Smooth muscle cell (in vitro differentiated cells): ENCODE measurements at regions not wholly inside any gene's neighbourhood (a gene's known extent, or its start where the extent isn't known, plus 50 kb on each side); places are given as distances from the start of the nearest gene placed in this dataset.

Source experiments
- DNase-seq: peaks from one replicate; lab custom pipeline; 2025; ENCODE audit not compliant: unreplicated experiment; lab: John Stamatoyannopoulos, UW
- H2AFZ ChIP-seq: fragments of 200-600 bp; sonication (generic); 2 replicates; pipeline ENCODE4 v1.6.0; 2016; ENCODE audit warnings: antibody characterized with exemption, low read depth, mild to moderate bottlenecking
- H3F3A ChIP-seq: fragments of 200-600 bp; sonication (generic); 2 replicates; pipeline ENCODE4 v1.6.0; 2017; ENCODE audit warnings: antibody characterized with exemption, low read depth
- H3K27ac ChIP-seq: fragments of 200-600 bp; sonication (generic); 2 replicates; pipeline ENCODE4 v1.5.1; 2016; ENCODE audit warnings: low read depth, mild to moderate bottlenecking
- H3K27me3 ChIP-seq: fragments of 200-600 bp; sonication (generic); 2 replicates; pipeline ENCODE4 v1.6.1; 2016; ENCODE audit warnings: low read depth, mild to moderate bottlenecking
- H3K36me3 ChIP-seq: fragments of 200-600 bp; sonication (generic); 2 replicates; pipeline ENCODE4 v1.5.1; 2016; ENCODE audit warnings: low read depth
- H3K4me1 ChIP-seq: fragments of 200-600 bp; sonication (generic); 2 replicates; pipeline ENCODE4 v1.5.1; 2016; ENCODE audit warnings: low read depth
- H3K4me2 ChIP-seq: fragments of 200-600 bp; sonication (generic); 2 replicates; pipeline ENCODE4 v1.6.0; 2016; ENCODE audit warnings: mild to moderate bottlenecking
- H3K4me3 ChIP-seq: fragments of 200-600 bp; sonication (generic); 2 replicates; pipeline ENCODE4 v1.5.1; 2016; ENCODE audit warnings: mild to moderate bottlenecking
- H3K79me2 ChIP-seq: fragments of 200-600 bp; sonication (generic); 2 replicates; pipeline ENCODE4 v1.6.0; 2016; ENCODE audit warnings: low read depth, mild to moderate bottlenecking
- H3K9ac ChIP-seq: fragments of 200-600 bp; sonication (generic); 2 replicates; pipeline ENCODE4 v1.6.0; 2016; ENCODE audit warnings: low read depth
- H3K9me3 ChIP-seq: fragments of 200-600 bp; sonication (generic); replicated peaks from 2 replicates; pipeline ENCODE4 v1.5.1; 2016; ENCODE audit warnings: low read depth
- H4K20me1 ChIP-seq: fragments of 200-600 bp; sonication (generic); 2 replicates; pipeline ENCODE4 v1.6.0; 2016; ENCODE audit warnings: low read depth
- WGBS: methylation state at CpG from one replicate; pipeline ENCODE4 v1.1.7; 2016; ENCODE audit warnings: low lambda C conversion rate; 5-methylcytosine and 5-hydroxymethylcytosine counted together
- TF ChIP-seq, protein P1 (sequence below): fragments of 200-600 bp; sonication (generic); IDR thresholded peaks from 2 replicates; pipeline ENCODE4 v1.5.1; 2017; ENCODE audit warnings: borderline replicate concordance, mild to moderate bottlenecking, antibody characterized with exemption; ENCODE audit not compliant: insufficient read depth, poor library complexity, severe bottlenecking

DNA sequence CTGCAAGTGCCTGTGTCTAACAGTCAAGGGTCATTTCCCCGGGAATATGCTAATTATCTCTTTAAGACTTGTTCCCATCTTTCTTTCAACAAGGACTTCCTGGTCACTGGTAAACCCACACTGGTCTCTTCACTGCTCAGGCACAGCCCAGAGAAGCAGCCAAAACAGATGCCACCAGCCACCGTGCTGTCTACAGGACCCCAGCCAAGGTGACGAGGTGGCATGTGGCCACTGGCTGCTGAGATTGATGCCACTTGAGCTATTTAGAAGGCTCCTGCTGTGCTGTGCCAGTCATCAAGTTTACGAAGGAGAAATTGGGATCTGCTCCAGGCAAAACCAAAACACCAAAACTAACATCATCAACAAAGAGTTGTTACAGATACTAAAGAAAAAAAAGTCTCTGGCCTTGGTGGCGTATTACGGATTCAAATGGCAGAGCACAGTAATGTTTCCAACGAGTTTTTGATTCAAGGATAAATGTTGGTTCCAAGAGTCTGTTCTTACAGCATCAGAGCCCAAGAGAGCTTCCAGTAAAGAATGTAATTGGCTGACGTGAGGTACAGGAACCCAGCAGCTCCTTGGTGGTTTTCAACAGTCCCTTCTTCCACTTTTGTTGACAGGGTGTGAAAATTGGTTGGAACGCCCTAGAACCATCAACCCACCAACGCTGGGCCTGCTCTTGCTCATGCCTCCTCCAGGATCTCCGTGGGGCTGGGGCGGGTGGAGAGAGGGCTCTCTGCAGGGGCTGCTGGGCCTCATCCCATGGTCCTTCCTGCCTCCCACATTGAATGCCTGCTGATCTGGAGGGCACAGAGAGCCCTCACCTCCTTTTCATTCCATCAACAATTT lies 63.7 kb upstream of the ZCCHC2 start:
- no peak overlapping the region for H3K27ac ChIP-seq
- H3K36me3 ChIP-seq = no peaks in the 10 kb centered on the region
- no peaks in the 10 kb centered on the region for H3K4me1 ChIP-seq
- no peaks in the 10 kb centered on the region for H3F3A ChIP-seq
- WGBS = 91% methylated on average over 12 of the region's 12 CpGs
- H3K9me3 ChIP-seq = no peaks in the 10 kb centered on the region
- no peak overlapping the region for H2AFZ ChIP-seq
- H4K20me1 ChIP-seq = no peaks in the 10 kb centered on the region
- peaks cover 26% of the 10 kb centered on the region for H3K27me3 ChIP-seq
- H3K4me3 ChIP-seq = no peak overlapping the region
- no peak overlapping the region for H3K4me2 ChIP-seq
- H3K9ac ChIP-seq = no peak overlapping the region
- no peak for DNase-seq
- no peaks in the 10 kb centered on the region for H3K79me2 ChIP-seq
- TF ChIP-seq, protein P1, sequence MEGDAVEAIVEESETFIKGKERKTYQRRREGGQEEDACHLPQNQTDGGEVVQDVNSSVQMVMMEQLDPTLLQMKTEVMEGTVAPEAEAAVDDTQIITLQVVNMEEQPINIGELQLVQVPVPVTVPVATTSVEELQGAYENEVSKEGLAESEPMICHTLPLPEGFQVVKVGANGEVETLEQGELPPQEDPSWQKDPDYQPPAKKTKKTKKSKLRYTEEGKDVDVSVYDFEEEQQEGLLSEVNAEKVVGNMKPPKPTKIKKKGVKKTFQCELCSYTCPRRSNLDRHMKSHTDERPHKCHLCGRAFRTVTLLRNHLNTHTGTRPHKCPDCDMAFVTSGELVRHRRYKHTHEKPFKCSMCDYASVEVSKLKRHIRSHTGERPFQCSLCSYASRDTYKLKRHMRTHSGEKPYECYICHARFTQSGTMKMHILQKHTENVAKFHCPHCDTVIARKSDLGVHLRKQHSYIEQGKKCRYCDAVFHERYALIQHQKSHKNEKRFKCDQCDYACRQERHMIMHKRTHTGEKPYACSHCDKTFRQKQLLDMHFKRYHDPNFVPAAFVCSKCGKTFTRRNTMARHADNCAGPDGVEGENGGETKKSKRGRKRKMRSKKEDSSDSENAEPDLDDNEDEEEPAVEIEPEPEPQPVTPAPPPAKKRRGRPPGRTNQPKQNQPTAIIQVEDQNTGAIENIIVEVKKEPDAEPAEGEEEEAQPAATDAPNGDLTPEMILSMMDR = no peak

DNA sequence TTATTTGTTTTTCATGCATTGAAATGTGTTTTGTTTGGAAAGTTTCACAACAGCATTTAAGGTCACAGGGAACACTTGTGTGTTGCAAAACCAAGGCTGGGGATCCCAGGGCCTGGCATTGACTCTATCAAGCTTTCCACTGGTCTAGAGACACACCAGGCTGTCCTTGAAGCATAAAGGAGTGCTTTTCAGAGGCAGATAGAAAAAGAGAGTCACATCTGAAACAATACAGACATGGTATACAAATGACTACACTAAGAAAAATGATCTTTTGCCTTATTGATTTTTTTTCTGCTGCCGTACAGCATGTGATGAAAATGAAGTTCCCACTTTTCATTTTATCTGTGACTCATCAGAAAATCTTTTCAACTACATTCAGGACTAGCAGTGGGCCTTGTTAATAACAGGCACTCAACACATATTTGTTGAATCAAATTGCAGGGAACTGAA lies 61.9 kb upstream of the ZCCHC2 start:
- no peaks in the 10 kb centered on the region for H3K79me2 ChIP-seq
- H3K4me1 ChIP-seq = no peaks in the 10 kb centered on the region
- 50% methylated on average over 1 of the region's 1 CpG for WGBS
- no peak overlapping the region for H3K4me3 ChIP-seq
- H3K36me3 ChIP-seq = no peaks in the 10 kb centered on the region
- no peak overlapping the region for H3K9ac ChIP-seq
- no peak overlapping the region for H3K4me2 ChIP-seq
- H3F3A ChIP-seq = no peaks in the 10 kb centered on the region
- H3K9me3 ChIP-seq = no peaks in the 10 kb centered on the region
- no peaks in the 10 kb centered on the region for H4K20me1 ChIP-seq
- H3K27ac ChIP-seq = no peak overlapping the region
- peaks cover 8% of the 10 kb centered on the region for H3K27me3 ChIP-seq
- TF ChIP-seq, protein P1 = no peak
- DNase-seq = no peak
- no peak overlapping the region for H2AFZ ChIP-seq

DNA sequence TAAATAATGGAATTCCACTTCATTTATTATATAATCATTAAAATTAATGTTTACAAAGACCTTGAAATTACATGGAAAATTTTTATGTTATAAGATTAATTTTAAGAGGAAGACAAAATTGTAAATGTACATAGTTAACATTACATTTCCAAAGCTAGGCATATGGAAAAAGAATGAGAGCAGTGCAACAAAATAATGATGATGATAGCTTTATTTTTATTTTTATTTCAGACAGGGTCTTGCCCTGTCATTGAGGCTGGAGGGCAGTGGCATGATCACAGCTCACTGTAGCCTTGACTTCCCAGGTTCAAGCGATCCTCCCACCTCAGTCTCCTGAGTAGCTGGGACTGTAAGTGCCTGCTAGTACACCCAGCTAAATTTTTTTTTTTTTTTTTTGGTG lies 61.2 kb upstream of the ZCCHC2 start:
- WGBS = 100% methylated on average over 1 of the region's 1 CpG
- no peak overlapping the region for H3K9ac ChIP-seq
- no peak for DNase-seq

More for the DNA sequence above, 61.2 kb upstream of the ZCCHC2 start:
- TF ChIP-seq, protein P1 = no peak
- Histone ChIP-seq H3K9me3 (no peaks in the 10 kb centered on the region), H3K27me3 (peaks cover 4% of the 10 kb centered on the region), H3K27ac (no peak overlapping the region), H3K4me1 (no peaks in the 10 kb centered on the region), H2AFZ (no peak overlapping the region), H3F3A (no peaks in the 10 kb centered on the region), H3K4me3 (no peak overlapping the region), H4K20me1 (no peaks in the 10 kb centered on the region), H3K36me3 (no peaks in the 10 kb centered on the region), H3K4me2 (no peak overlapping the region), H3K79me2 (no peaks in the 10 kb centered on the region)
